IMR-90 (cell line): ENCODE measurements at regions not wholly inside any gene's neighbourhood (a gene's known extent, or its start where the extent isn't known, plus 50 kb on each side); places are given as distances from the start of the nearest gene placed in this dataset.
"Not testable (repeated sequence)": the region's sequence is repeated elsewhere in the genome, so short reads cannot be mapped to it uniquely, and the experiment has no call there.

ENCODE experiments used
- ATAC-seq: fragments of 200-7000 bp; cut with Tn5 transposase; 2 replicates; pipeline ENCODE4 v1.9.1; 2020; ENCODE audit warnings: low read depth, mild to moderate bottlenecking, moderate library complexity
- BruUV-seq: library from RNA; stranded (reverse); fragments of 400-500 nt; replicated peaks from 2 replicates; lab custom pipeline; 2021; lab: Mats Ljungman, UMichigan
- CTCF ChIA-PET: fragments of 300-600 bp; formaldehyde crosslinking; extraction: SDS; loops from one replicate; lab custom pipeline; 2021; ENCODE audit warnings: antibody characterized with exemption; lab: Yijun Ruan, JAX
- POLR2A ChIA-PET: fragments of 300-600 bp; sonication (Branson Sonifier 250); formaldehyde crosslinking; loops from one replicate; lab custom pipeline; 2022; ENCODE audit warnings: antibody characterized with exemption; ENCODE audit not compliant: unreplicated experiment; lab: Charles Lee
- DNase-seq: peaks from one replicate; pipeline ENCODE4 v3.0.0; 2013
- H2AFZ ChIP-seq: replicated peaks from 2 replicates; pipeline ENCODE3; 2013; ENCODE audit warnings: low read length, mild to moderate bottlenecking; ENCODE audit not compliant: poor library complexity
- H2AK5ac ChIP-seq: 2 replicates; pipeline ENCODE4 v1.6.1; 2013; ENCODE audit warnings: low read depth, low read length, inconsistent platforms
- H2AK9ac ChIP-seq: replicated peaks from 2 replicates; pipeline ENCODE3; 2013; ENCODE audit warnings: mild to moderate bottlenecking, low read depth, low read length, moderate library complexity; ENCODE audit not compliant: poor library complexity
- H2BK120ac ChIP-seq: 2 replicates; pipeline ENCODE4 v1.6.1; 2013; ENCODE audit warnings: low read depth, low read length, inconsistent platforms
- H2BK15ac ChIP-seq: 3 replicates; pipeline ENCODE4 v1.6.1; 2013; ENCODE audit warnings: low read depth, low read length, inconsistent platforms
- H2BK20ac ChIP-seq: 2 replicates; pipeline ENCODE4 v1.6.1; 2013; ENCODE audit warnings: low read depth, mild to moderate bottlenecking, inconsistent platforms, low read length, moderate library complexity
- H2BK5ac ChIP-seq: 2 replicates; pipeline ENCODE4 v1.6.1; 2013; ENCODE audit warnings: mild to moderate bottlenecking, low read depth, low read length, inconsistent platforms; ENCODE audit not compliant: poor library complexity, severe bottlenecking
- H3K14ac ChIP-seq: replicated peaks from 2 replicates; pipeline ENCODE4 v1.6.1; 2013; ENCODE audit warnings: low read depth, low read length, inconsistent platforms
- H3K18ac ChIP-seq: 2 replicates; pipeline ENCODE4 v1.6.1; 2013; ENCODE audit warnings: low read depth, low read length, control low read depth
- H3K23ac ChIP-seq: 2 replicates; pipeline ENCODE4 v1.6.1; 2013; ENCODE audit warnings: low read depth, low read length, inconsistent platforms
- H3K27ac ChIP-seq: 2 replicates; pipeline ENCODE4 v1.5.1; 2013; ENCODE audit warnings: mild to moderate bottlenecking, control low read depth, low read length; ENCODE audit not compliant: insufficient read depth
- H3K27me3 ChIP-seq: 2 replicates; pipeline ENCODE4 v1.6.1; 2013; ENCODE audit warnings: low read length; ENCODE audit not compliant: control insufficient read depth, insufficient read depth
- H3K36me3 ChIP-seq: 2 replicates; pipeline ENCODE4 v1.6.1; 2013; ENCODE audit warnings: low read length, mixed read lengths; ENCODE audit not compliant: control insufficient read depth, insufficient read depth
- H3K4ac ChIP-seq: 2 replicates; pipeline ENCODE4 v1.6.1; 2013; ENCODE audit warnings: low read depth, low read length, inconsistent platforms
- H3K4me1 ChIP-seq: 2 replicates; pipeline ENCODE4 v1.6.1; 2013; ENCODE audit warnings: low read length, mixed read lengths; ENCODE audit not compliant: control insufficient read depth, insufficient read depth
- H3K4me2 ChIP-seq: 2 replicates; pipeline ENCODE4 v1.6.1; 2013; ENCODE audit warnings: low read depth, mild to moderate bottlenecking, control low read depth, low read length, moderate library complexity
- H3K4me3 ChIP-seq: 2 replicates; pipeline ENCODE4 v1.5.1; 2013; ENCODE audit warnings: low read depth, mild to moderate bottlenecking, control low read depth, low read length, moderate library complexity; ENCODE audit not compliant: insufficient read depth
- H3K56ac ChIP-seq: 2 replicates; pipeline ENCODE4 v1.6.1; 2013; ENCODE audit warnings: low read length, inconsistent platforms; ENCODE audit not compliant: insufficient read depth; ENCODE audit errors: extremely low read depth
- H3K79me1 ChIP-seq, 2 experiments: 2 replicates each; pipeline ENCODE4 v1.6.1; 2013; ENCODE audit warnings: low read length in 2 of 2, inconsistent platforms in 1 of 2, low read depth in 1 of 2
- H3K9ac ChIP-seq: 2 replicates; pipeline ENCODE4 v1.6.1; 2013; ENCODE audit warnings: low read depth, low read length, control low read depth
- H3K9me1 ChIP-seq: 2 replicates; pipeline ENCODE4 v1.6.1; 2013; ENCODE audit warnings: low read length, inconsistent platforms; ENCODE audit not compliant: insufficient read depth
- H3K9me3 ChIP-seq: 2 replicates; pipeline ENCODE4 v1.6.1; 2013; ENCODE audit warnings: low read length; ENCODE audit not compliant: control insufficient read depth, insufficient read depth
- H4K20me1 ChIP-seq: 2 replicates; pipeline ENCODE4 v1.6.1; 2013; ENCODE audit warnings: low read length, inconsistent platforms; ENCODE audit not compliant: insufficient read depth
- H4K5ac ChIP-seq: 2 replicates; pipeline ENCODE4 v1.6.1; 2013; ENCODE audit warnings: mild to moderate bottlenecking, low read depth, low read length, control low read depth
- H4K8ac ChIP-seq, 2 experiments: 2 replicates each; pipeline ENCODE4 v1.6.1; 2013; ENCODE audit warnings: low read depth in 2 of 2, low read length in 2 of 2, control low read depth in 1 of 2, inconsistent platforms in 1 of 2
- H4K91ac ChIP-seq: 2 replicates; pipeline ENCODE4 v1.6.1; 2013; ENCODE audit warnings: low read depth, low read length, inconsistent platforms; ENCODE audit not compliant: insufficient read depth
- WGBS, 2 experiments: methylation state at CpG; one replicate each; pipeline versions ENCODE4 v1.1.5 to v1.1.7; 2013; ENCODE audit warnings: missing lambda C conversion rate in 2 of 2; ENCODE audit not compliant: insufficient read length in 1 of 2; ENCODE audit errors: extremely low coverage in 2 of 2; 5-methylcytosine and 5-hydroxymethylcytosine counted together
- dilution Hi-C: fragments of 300-500 bp; cut with HindIII; formaldehyde crosslinking; loops from one replicate; pipeline ENCODE4 v1.14.3; 2018; ENCODE audit warnings: low sequenced_read_pairs; ENCODE audit not compliant: unreplicated experiment
- in situ Hi-C: fragments of 300-500 bp; cut with MboI; formaldehyde crosslinking; loops from 3 replicates; pipeline ENCODE4 v1.14.3; 2019; ENCODE audit warnings: low sequenced_read_pairs, inconsistent platforms, mixed read lengths
- intact Hi-C: fragments of 100-400 bp; cut with micrococcal nuclease; formaldehyde crosslinking; loops from 2 replicates; pipeline ENCODE4 v1.10.0; 2022

- H4K91ac ChIP-seq, H3K23ac ChIP-seq, ATAC-seq, H4K20me1 ChIP-seq, H3K79me1 ChIP-seq, DNase-seq, H3K4ac ChIP-seq, H3K18ac ChIP-seq, H3K9ac ChIP-seq, H2AK9ac ChIP-seq, H2AFZ ChIP-seq, H3K4me1 ChIP-seq, H4K8ac ChIP-seq, H2AK5ac ChIP-seq, H2BK120ac ChIP-seq, H3K4me3 ChIP-seq, H2BK5ac ChIP-seq, H4K5ac ChIP-seq, CTCF ChIA-PET, BruUV-seq, intact Hi-C loops, H2BK15ac ChIP-seq, H3K9me1 ChIP-seq, in situ Hi-C loops, dilution Hi-C loops, H3K4me2 ChIP-seq, H3K27me3 ChIP-seq, H3K36me3 ChIP-seq, H3K56ac ChIP-seq, H3K9me3 ChIP-seq, H3K27ac ChIP-seq, H2BK20ac ChIP-seq, H3K14ac ChIP-seq, POLR2A ChIA-PET: not testable (repeated sequence)
- no CpG with 5 or more reads among the region's 1 CpG for WGBS, 2 experiments
These were observed 570.8 kb downstream of the ZWINT start for GRCh38 chr10:55790276-55790675.
